Adrenal gland (tissue), 5 donors: ENCODE measurements at regions not wholly inside any gene's neighbourhood (a gene's known extent, or its start where the extent isn't known, plus 50 kb on each side); places are given as distances from the start of the nearest gene placed in this dataset.
"Not testable (repeated sequence)": the region's sequence is repeated elsewhere in the genome, so short reads cannot be mapped to it uniquely, and the experiment has no call there.

Experiments used
- CTCF ChIP-seq, 6 experiments: fragments of 450-650 bp in 4 of 6; fragments of 200-600 bp in 2 of 6; sonication (generic) in 1 of 6; IDR thresholded peaks; 1 replicate in 5 of 6; 2 replicates in 1 of 6; pipeline versions ENCODE4 v1.5.1 to v1.8.0; 2016 to 2021; ENCODE audit warnings: antibody characterized with exemption in 6 of 6, mild to moderate bottlenecking in 2 of 6, moderate library complexity in 1 of 6
- POLR2A ChIP-seq, 2 donors: fragments of 450-650 bp; IDR thresholded peaks; one replicate each; pipeline ENCODE4 v1.6.1; 2017; ENCODE audit warnings: antibody characterized with exemption in 2 of 2, mild to moderate bottlenecking in 2 of 2, moderate library complexity in 1 of 2
- donor health status: DM: no; HTN: no; CAD: no.

- not testable (repeated sequence) for TF ChIP-seq CTCF, POLR2A (IDR thresholded peaks at IDR 0.05)
Observed at GRCh38 chr1:120477663-120478062, 62.8 kb downstream of the NBPF8 start.
